ENCODE measurements at regions not wholly inside any gene's neighbourhood (a gene's known extent, or its start where the extent isn't known, plus 50 kb on each side); places are given as distances from the start of the nearest gene placed in this dataset.

DNA sequence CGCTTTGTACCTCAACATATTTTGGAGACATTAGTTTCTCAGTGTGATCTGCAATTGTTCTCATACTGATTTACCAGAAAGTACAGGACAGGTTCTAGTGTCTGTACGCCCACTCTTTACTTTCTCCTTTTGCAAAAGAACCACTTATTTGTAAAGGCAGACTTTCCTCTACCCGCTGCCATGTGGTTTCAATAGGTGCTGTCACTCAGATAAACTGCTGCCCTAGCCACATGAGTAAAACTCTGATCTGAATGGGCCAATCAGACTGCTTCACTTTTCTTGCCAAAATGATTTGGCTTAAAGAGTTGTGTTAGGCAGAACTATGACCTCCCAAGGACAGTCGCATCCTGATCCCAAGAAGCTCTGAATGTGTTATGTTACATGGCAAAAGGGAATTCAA is 984.6 kb upstream of the NR2F2 start:
- H3K9me3 ChIP-seq (ENCODE audit: insufficient read depth, low read length) = no peaks in the 10 kb centered on the region
- H3K79me2 ChIP-seq (ENCODE audit: low read length) = no peaks in the 10 kb centered on the region
- no peaks in the 10 kb centered on the region for H3K36me3 ChIP-seq (replicated peaks; ENCODE audit: low read depth, low read length)
- H3K4me3 ChIP-seq (ENCODE audit: low read length) = no peak overlapping the region
- H2AFZ ChIP-seq (ENCODE audit: low read depth, low read length) = no peak overlapping the region
- H3K27me3 ChIP-seq (ENCODE audit: low read depth, low read length) = no peaks in the 10 kb centered on the region
- no peaks in the 10 kb centered on the region for H4K20me1 ChIP-seq (ENCODE audit: insufficient read depth, low read length)
- no peak for TF ChIP-seq EZH2phosphoT487 (IDR thresholded peaks at IDR 0.05; ENCODE audit: low read depth)
- no peak for TF ChIP-seq CTCF (IDR thresholded peaks at IDR 0.05; ENCODE audit: low read depth, low read length)
- no peaks in the 10 kb centered on the region for H3K4me1 ChIP-seq (ENCODE audit: low read length)
- H3K4me2 ChIP-seq (ENCODE audit: low read length) = no peak overlapping the region
- H3K9ac ChIP-seq (ENCODE audit: low read length) = no peak overlapping the region
- no peak overlapping the region for H3K27ac ChIP-seq (ENCODE audit: low read length)

- H4K20me1 ChIP-seq (ENCODE audit: insufficient read depth, low read length) = no peaks in the 10 kb centered on the region
- no peak overlapping the region for H3K27ac ChIP-seq (ENCODE audit: low read length)
- no peak for TF ChIP-seq CTCF (IDR thresholded peaks at IDR 0.05; ENCODE audit: low read depth, low read length)
- no peak for TF ChIP-seq EZH2phosphoT487 (IDR thresholded peaks at IDR 0.05; ENCODE audit: low read depth)
- H3K79me2 ChIP-seq (ENCODE audit: low read length) = no peaks in the 10 kb centered on the region
- H3K27me3 ChIP-seq (ENCODE audit: low read depth, low read length) = no peaks in the 10 kb centered on the region
- no peak overlapping the region for H2AFZ ChIP-seq (ENCODE audit: low read depth, low read length)
- H3K9ac ChIP-seq (ENCODE audit: low read length) = no peak overlapping the region
- no peaks in the 10 kb centered on the region for H3K36me3 ChIP-seq (replicated peaks; ENCODE audit: low read depth, low read length)
- no peak overlapping the region for H3K4me2 ChIP-seq (ENCODE audit: low read length)
- H3K4me3 ChIP-seq (ENCODE audit: low read length) = no peak overlapping the region
- H3K4me1 ChIP-seq (ENCODE audit: low read length) = no peaks in the 10 kb centered on the region
- no peaks in the 10 kb centered on the region for H3K9me3 ChIP-seq (ENCODE audit: insufficient read depth, low read length)
Observed at GRCh38 chr15:95346721-95347475, 983.6 kb upstream of the NR2F2 start.

GRCh38 chr15:95347837-95348236 is 982.7 kb upstream of the NR2F2 start:
- no peak for TF ChIP-seq CTCF (IDR thresholded peaks at IDR 0.05; ENCODE audit: low read depth, low read length)
- no peak for TF ChIP-seq EZH2phosphoT487 (IDR thresholded peaks at IDR 0.05; ENCODE audit: low read depth)
- Histone ChIP-seq H3K4me2 (ENCODE audit: low read length) (no peak overlapping the region), H3K27me3 (ENCODE audit: low read depth, low read length) (no peaks in the 10 kb centered on the region), H2AFZ (ENCODE audit: low read depth, low read length) (no peak overlapping the region), H3K4me1 (ENCODE audit: low read length) (no peaks in the 10 kb centered on the region), H3K4me3 (ENCODE audit: low read length) (no peak overlapping the region), H3K27ac (ENCODE audit: low read length) (no peak overlapping the region), H3K36me3 (replicated peaks; ENCODE audit: low read depth, low read length) (no peaks in the 10 kb centered on the region), H3K9ac (ENCODE audit: low read length) (no peak overlapping the region), H3K9me3 (ENCODE audit: insufficient read depth, low read length) (no peaks in the 10 kb centered on the region), H3K79me2 (ENCODE audit: low read length) (no peaks in the 10 kb centered on the region), H4K20me1 (ENCODE audit: insufficient read depth, low read length) (no peaks in the 10 kb centered on the region)

GRCh38 chr15:95350908-95351307 is 979.6 kb upstream of the NR2F2 start:
- TF ChIP-seq CTCF (IDR thresholded peaks at IDR 0.05; ENCODE audit: low read depth, low read length) (no peak), EZH2phosphoT487 (IDR thresholded peaks at IDR 0.05; ENCODE audit: low read depth) (no peak)
- no peaks in the 10 kb centered on the region for H3K9me3 ChIP-seq (ENCODE audit: insufficient read depth, low read length)
- no peak overlapping the region for H3K4me2 ChIP-seq (ENCODE audit: low read length)
- no peaks in the 10 kb centered on the region for H3K27me3 ChIP-seq (ENCODE audit: low read depth, low read length)
- H2AFZ ChIP-seq (ENCODE audit: low read depth, low read length) = no peak overlapping the region
- no peak overlapping the region for H3K27ac ChIP-seq (ENCODE audit: low read length)
- H3K4me3 ChIP-seq (ENCODE audit: low read length) = no peak overlapping the region
- H3K9ac ChIP-seq (ENCODE audit: low read length) = no peak overlapping the region
- no peaks in the 10 kb centered on the region for H3K79me2 ChIP-seq (ENCODE audit: low read length)
- no peaks in the 10 kb centered on the region for H4K20me1 ChIP-seq (ENCODE audit: insufficient read depth, low read length)
- H3K4me1 ChIP-seq (ENCODE audit: low read length) = no peaks in the 10 kb centered on the region
- H3K36me3 ChIP-seq (replicated peaks; ENCODE audit: low read depth, low read length) = no peaks in the 10 kb centered on the region

All from OCI-LY3 (cell line).